Vagina (tissue), 2 donors: ENCODE measurements at regions not wholly inside any gene's neighbourhood (a gene's known extent, or its start where the extent isn't known, plus 50 kb on each side); places are given as distances from the start of the nearest gene placed in this dataset.

ENCODE experiments used
- DNase-seq, 2 donors: peaks; one replicate each; pipeline ENCODE4 v3.0.0-alpha.2; 2017; ENCODE audit errors: extremely low spot score in 2 of 2
- H3K27ac ChIP-seq: fragments of 200-600 bp; sonication (generic); one replicate; pipeline ENCODE4 v1.5.1; 2019
- H3K27me3 ChIP-seq: fragments of 200-600 bp; sonication (generic); one replicate; pipeline ENCODE4 v1.5.1; 2019
- H3K36me3 ChIP-seq, 2 donors: fragments of 200-600 bp; sonication (generic); one replicate each; pipeline ENCODE4 v1.5.1; 2017 to 2019
- H3K4me1 ChIP-seq: fragments of 200-600 bp; sonication (generic); one replicate; pipeline ENCODE4 v1.5.1; 2019
- H3K4me3 ChIP-seq, 2 donors: fragments of 200-600 bp; sonication (generic); 1 replicate in 1 of 2; 2 replicates in 1 of 2; pipeline ENCODE4 v1.5.1; 2016 to 2019
- H3K9me3 ChIP-seq: fragments of 200-600 bp; sonication (generic); one replicate; pipeline ENCODE4 v1.5.1; 2019
- POLR2A ChIP-seq, 2 donors: fragments of 450-650 bp; IDR thresholded peaks; one replicate each; pipeline ENCODE4 v1.6.1; 2017; ENCODE audit warnings: antibody characterized with exemption in 2 of 2, mild to moderate bottlenecking in 2 of 2, moderate library complexity in 2 of 2
- POLR2AphosphoS5 ChIP-seq, 2 donors: sonication (generic); formaldehyde crosslinking; IDR thresholded peaks; one replicate each; pipeline ENCODE4 v1.9.0; 2017; ENCODE audit warnings: antibody characterized with exemption in 2 of 2, mild to moderate bottlenecking in 2 of 2, low read depth in 1 of 2; ENCODE audit not compliant: insufficient read depth in 1 of 2
- intact Hi-C: fragments of 100-400 bp; cut with DNase I; formaldehyde crosslinking; loops from one replicate; pipeline ENCODE4 v1.15.1; 2023
- TF ChIP-seq, protein P1 (sequence below), 3 experiments: fragments of 450-650 bp in 2 of 3; fragments of 200-600 bp in 1 of 3; sonication (generic) in 1 of 3; IDR thresholded peaks; one replicate each; pipeline ENCODE4 v1.5.1; 2017 to 2019; ENCODE audit warnings: antibody characterized with exemption in 3 of 3, mild to moderate bottlenecking in 2 of 3, moderate library complexity in 2 of 3

DNA sequence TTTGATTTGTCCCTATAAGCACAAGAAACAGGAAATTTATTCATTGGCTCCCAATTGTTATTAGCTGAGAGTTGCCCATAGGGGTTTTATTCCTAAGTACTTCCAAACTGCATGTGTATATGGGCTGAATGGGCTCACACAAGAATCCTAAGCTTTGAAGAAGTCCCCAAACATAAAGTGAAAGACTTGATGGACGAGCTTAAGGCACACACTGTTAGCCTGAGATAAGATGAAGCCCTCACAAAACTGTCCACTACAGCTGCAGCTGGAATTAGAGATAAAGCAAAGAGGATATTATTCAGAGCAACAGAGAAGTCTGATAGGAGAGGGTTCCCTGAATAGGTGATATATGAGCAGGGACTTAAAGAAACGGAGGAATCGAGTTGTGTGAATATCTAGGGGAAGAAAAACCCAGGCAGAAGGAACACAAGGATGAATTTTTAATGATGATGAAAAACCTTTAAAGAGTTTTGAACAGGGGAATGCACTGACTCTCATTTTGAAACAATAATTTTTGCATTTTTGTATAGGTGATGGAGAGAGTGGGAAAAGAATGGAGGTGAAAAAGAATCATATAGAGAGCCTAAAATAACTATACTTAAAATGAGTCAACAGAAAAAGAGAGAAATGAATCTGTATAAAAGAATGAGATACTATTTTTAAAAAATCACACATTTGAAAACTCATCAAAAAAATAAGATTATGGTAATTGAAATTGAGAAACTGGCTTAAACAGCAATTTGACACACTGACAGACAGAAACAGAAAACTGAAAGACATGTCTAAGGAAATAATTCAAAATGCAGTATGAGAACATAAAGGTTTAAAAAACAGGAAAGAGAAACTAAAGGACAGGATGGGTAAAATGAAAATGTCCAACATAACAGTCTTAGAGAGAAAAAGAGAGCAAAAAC is 133.6 kb upstream of the POGK start:
- Histone ChIP-seq H3K27me3 (no peaks in the 10 kb centered on the region), H3K9me3 (no peaks in the 10 kb centered on the region), H3K36me3 (no peaks in the 10 kb centered on the region), H3K4me1 (no peaks in the 10 kb centered on the region), H3K27ac (no peak overlapping the region), H3K4me3 (no peak overlapping the region)
- no peak for DNase-seq
- TF ChIP-seq, protein P1, sequence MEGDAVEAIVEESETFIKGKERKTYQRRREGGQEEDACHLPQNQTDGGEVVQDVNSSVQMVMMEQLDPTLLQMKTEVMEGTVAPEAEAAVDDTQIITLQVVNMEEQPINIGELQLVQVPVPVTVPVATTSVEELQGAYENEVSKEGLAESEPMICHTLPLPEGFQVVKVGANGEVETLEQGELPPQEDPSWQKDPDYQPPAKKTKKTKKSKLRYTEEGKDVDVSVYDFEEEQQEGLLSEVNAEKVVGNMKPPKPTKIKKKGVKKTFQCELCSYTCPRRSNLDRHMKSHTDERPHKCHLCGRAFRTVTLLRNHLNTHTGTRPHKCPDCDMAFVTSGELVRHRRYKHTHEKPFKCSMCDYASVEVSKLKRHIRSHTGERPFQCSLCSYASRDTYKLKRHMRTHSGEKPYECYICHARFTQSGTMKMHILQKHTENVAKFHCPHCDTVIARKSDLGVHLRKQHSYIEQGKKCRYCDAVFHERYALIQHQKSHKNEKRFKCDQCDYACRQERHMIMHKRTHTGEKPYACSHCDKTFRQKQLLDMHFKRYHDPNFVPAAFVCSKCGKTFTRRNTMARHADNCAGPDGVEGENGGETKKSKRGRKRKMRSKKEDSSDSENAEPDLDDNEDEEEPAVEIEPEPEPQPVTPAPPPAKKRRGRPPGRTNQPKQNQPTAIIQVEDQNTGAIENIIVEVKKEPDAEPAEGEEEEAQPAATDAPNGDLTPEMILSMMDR (IDR thresholded peaks at IDR 0.05), result no peak
- no peak for TF ChIP-seq POLR2AphosphoS5 (IDR thresholded peaks at IDR 0.05; ENCODE audit: insufficient read depth in 1 of 2, low read depth in 1 of 2)
- TF ChIP-seq POLR2A (IDR thresholded peaks at IDR 0.05), result no peak
- intact Hi-C loops, result no loop called here

DNA sequence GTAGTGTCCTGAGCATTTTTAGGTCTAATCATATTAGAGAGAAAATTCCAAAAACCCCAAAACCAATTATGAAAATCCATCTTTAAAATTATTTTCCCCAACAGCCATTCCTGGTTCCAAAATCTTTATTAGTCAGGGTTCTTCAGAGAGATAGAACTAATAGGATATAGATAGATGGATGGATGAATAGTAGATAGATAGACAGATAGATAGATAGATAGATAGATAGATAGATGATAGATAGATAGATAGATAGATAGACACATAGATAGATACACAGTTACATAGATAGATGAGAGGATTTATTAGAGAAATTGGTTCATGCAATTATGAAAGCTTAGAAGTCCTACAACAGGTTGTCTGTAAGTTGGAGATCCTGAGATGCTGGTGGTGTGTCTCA is 122.7 kb upstream of the POGK start:
- TF ChIP-seq POLR2A (IDR thresholded peaks at IDR 0.05) (no peak), POLR2AphosphoS5 (IDR thresholded peaks at IDR 0.05; ENCODE audit: insufficient read depth in 1 of 2, low read depth in 1 of 2) (no peak)
- TF ChIP-seq, protein P1 (IDR thresholded peaks at IDR 0.05), result no peak
- Histone ChIP-seq H3K9me3 (no peaks in the 10 kb centered on the region), H3K27me3 (no peaks in the 10 kb centered on the region), H3K4me3 (no peak overlapping the region), H3K27ac (no peak overlapping the region), H3K36me3 (no peaks in the 10 kb centered on the region), H3K4me1 (no peaks in the 10 kb centered on the region)
- intact Hi-C loops, result no loop called here
- no peak for DNase-seq

DNA sequence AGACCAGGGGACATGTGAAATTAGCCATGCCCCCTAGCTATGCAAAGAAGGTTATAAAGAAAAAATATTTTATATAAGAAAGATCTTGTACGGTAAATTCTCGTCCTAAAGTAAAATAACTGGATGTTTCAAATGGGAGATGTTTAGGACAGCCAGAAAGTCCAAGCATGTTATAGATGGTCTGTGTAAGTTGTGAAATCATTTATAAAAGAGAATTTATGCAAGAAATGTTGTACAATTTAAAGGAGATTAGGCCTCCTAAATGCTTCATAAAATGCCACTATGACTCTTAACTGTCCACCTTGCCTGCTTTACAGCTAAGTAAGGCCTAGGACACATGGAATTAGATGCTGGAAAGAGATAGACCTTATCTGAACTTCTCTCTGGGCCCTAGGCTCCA is 118.1 kb upstream of the POGK start:
- intact Hi-C loops, result no loop called here
- no peak for TF ChIP-seq POLR2A (IDR thresholded peaks at IDR 0.05)
- TF ChIP-seq POLR2AphosphoS5 (IDR thresholded peaks at IDR 0.05; ENCODE audit: insufficient read depth in 1 of 2, low read depth in 1 of 2), result no peak
- TF ChIP-seq, protein P1 (IDR thresholded peaks at IDR 0.05), result no peak
- no peaks in the 10 kb centered on the region for H3K27me3 ChIP-seq
- no peaks in the 10 kb centered on the region for H3K36me3 ChIP-seq
- H3K4me1 ChIP-seq, result no peaks in the 10 kb centered on the region
- DNase-seq, result no peak
- no peak overlapping the region for H3K4me3 ChIP-seq
- H3K9me3 ChIP-seq, result no peaks in the 10 kb centered on the region
- no peak overlapping the region for H3K27ac ChIP-seq

DNA sequence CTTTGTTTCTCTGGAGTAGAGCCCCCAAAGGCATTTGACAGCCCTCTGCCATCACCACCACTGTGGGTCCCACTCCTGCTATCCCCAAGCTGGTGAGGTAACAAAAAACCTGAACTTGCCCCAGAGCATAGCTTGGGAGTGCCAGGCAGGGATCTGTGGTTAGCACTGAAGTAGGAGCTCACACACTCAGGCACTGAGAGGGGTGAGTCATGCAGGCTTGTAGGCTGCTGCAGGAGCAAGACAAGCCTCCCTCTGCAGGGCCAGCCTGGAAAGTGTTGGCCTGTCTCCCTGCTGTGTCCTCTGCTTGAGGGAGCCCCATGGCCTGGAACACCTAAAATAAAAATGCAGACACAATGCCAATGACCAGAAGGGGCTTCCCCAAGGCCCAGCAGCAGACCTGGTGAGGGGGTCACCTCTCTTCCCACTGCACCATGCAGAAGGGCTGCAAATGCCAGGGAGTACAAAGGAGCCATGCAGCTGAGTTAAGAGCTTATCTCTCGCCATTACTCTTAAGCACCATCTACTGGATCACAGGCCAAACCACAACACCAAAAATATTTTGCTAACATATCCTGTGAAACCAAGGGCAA is 108.9 kb upstream of the POGK start:
- H3K4me1 ChIP-seq, result no peaks in the 10 kb centered on the region
- intact Hi-C loops, result no loop called here
- H3K27ac ChIP-seq, result no peak overlapping the region
- H3K9me3 ChIP-seq, result no peaks in the 10 kb centered on the region
- no peak for DNase-seq
- TF ChIP-seq POLR2AphosphoS5 (IDR thresholded peaks at IDR 0.05; ENCODE audit: insufficient read depth in 1 of 2, low read depth in 1 of 2) (no peak), POLR2A (IDR thresholded peaks at IDR 0.05) (no peak)
- TF ChIP-seq, protein P1 (IDR thresholded peaks at IDR 0.05), result no peak
- no peaks in the 10 kb centered on the region for H3K27me3 ChIP-seq
- no peak overlapping the region for H3K4me3 ChIP-seq
- H3K36me3 ChIP-seq, result no peaks in the 10 kb centered on the region

DNA sequence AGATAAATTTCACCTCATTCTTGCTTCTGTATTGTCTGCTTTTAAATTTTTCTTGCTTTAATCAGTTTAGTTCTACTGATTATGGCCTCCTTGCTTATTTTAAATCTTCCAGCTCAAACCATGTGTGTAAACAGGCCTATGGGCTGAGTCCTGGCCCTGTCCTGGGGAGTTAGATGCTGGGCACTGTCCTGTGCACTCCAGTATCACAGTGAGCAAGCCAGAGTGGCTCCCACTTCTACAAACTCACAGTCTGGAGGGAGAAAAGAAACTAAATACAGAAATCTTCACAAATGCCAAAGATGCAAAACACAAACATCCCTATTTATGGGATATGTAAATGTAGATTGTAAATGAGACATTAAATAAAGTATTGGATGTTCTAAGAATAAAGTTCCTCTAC is 101.1 kb upstream of the POGK start:
- no peaks in the 10 kb centered on the region for H3K9me3 ChIP-seq
- H3K36me3 ChIP-seq, result no peaks in the 10 kb centered on the region
- no peaks in the 10 kb centered on the region for H3K27me3 ChIP-seq
- H3K27ac ChIP-seq, result no peak overlapping the region
- DNase-seq, result no peak
- H3K4me3 ChIP-seq, result no peak overlapping the region
- peaks cover 6% of the 10 kb centered on the region for H3K4me1 ChIP-seq
- TF ChIP-seq, protein P1 (IDR thresholded peaks at IDR 0.05), result no peak
- no peak for TF ChIP-seq POLR2AphosphoS5 (IDR thresholded peaks at IDR 0.05; ENCODE audit: insufficient read depth in 1 of 2, low read depth in 1 of 2)
- TF ChIP-seq POLR2A (IDR thresholded peaks at IDR 0.05), result no peak
- intact Hi-C loops, result no loop called here
